Fibroblast of skin of scalp (primary cell): ENCODE measurements at regions not wholly inside any gene's neighbourhood (a gene's known extent, or its start where the extent isn't known, plus 50 kb on each side); places are given as distances from the start of the nearest gene placed in this dataset.

Source experiments
- DNase-seq: peaks from one replicate; pipeline ENCODE4 v3.0.0-alpha.2; 2013

DNA sequence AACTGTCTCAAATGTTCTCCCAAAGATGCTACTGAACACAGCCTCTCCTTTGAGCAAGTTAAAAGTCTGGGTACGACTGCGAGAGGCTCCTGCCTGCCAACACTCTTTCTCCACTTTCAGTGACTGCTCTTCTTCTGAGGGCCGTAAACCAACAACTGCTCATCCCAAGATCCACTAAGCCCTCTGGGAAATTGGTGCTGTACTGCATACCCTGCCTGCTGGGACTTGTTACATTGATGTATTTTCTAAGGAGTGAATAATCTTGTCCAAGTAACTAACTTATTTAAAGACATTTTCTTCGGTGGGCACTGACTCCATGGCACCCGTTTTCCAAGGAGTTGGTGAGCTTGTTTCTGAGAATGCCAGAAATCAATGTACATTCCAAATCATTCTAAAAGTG is 87.2 kb downstream of the ZNF280B start:
- DNase-seq = no peak

DNA sequence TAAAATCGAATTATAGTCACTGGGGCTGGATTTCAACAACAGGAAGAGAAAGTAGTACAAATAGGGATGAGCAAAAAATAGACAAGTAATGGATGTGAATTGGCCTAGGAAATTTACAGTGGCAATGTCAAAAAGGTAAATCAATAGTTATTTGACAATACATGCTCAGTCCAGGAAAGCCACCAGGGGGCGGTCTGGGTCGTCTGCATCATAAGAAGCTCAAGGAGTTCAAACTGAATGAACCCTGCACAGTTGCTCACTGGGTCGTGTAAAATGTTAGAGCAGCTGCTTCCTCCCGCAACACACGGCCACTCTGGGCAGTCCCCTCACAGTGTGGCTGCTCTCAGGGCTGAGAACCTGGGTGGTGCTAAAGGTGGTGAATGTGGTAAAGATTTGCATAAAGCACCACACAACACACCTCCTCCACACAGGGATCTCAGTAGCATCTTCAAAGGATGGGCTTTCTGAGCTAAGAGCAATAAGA is 85.9 kb downstream of the ZNF280B start:
- DNase-seq = peak; percentile 47

GRCh38 chr22:22423681-22424080 is 84.9 kb downstream of the ZNF280B start:
- DNase-seq = no peak

GRCh38 chr22:22424210-22424800 is 84.2 kb downstream of the ZNF280B start:
- DNase-seq = no peak

- DNase-seq = no peak
These were observed 83.6 kb downstream of the ZNF280B start for GRCh38 chr22:22424956-22425355.

DNA sequence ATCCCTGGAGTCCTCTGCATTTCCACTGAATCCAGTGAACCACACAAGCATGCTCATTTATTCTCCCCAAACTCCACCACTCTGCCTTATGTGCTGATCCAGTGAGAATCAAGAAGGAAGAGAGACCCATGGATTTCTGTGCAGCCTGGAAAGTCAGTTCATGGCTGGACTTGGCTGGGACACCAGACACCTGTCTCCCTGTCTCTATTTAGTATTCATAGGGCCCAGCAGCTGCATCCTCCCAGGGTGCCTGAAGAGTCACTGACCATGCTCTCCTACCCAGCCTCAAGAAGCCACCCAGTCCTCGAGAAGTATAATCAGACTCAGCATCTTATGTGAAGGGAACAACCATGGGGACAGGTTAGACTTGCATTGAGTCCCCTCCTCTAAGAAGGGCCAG is 83.2 kb downstream of the ZNF280B start:
- no peak for DNase-seq

DNA sequence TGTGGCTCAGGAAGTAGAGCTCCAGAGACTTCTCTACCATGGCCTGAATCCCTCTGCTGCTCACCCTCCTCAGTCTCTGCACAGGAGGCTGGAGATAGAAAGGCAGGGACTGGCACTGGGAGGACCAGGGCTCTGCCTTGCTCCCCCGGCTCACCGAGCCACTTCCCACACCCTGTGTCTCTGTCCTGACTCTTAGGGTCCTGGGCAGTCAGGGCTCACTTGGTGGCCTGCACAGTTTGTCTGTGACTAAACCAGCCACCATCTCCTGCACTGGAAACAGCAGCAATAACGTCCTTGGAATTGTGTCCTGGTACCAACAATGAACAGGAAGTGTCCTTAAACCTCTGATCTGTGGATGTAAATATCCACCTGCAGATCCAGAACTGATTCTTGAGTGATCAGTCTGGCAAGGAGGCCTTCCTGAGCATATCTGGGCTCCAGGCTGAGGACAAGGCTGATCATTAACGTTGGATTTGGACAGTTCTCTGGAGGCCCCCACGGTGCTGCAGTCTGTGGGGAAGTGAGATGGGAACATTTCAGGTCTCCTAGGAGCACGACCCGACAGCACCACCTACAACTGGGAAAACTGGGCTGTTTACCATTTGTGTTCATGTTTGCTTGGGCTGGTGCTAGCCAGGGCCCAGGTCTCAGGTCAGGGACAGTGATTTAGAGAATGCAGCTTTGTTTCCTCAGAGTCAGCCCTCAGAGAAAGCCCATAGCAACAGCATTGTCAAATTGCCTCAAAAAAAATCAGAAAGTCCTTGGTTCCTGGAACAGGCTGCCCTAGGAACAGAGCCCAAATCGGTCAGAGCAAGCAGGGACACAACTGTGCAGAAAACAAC is 82.5 kb downstream of the ZNF280B start:
- no peak for DNase-seq

- DNase-seq = no peak
These were observed 80.9 kb downstream of the ZNF280B start for GRCh38 chr22:22427542-22428065.

GRCh38 chr22:22428222-22429098 is 80.1 kb downstream of the ZNF280B start:
- DNase-seq = no peak

GRCh38 chr22:22429369-22430108 is 79.0 kb downstream of the ZNF280B start:
- no peak for DNase-seq

DNA sequence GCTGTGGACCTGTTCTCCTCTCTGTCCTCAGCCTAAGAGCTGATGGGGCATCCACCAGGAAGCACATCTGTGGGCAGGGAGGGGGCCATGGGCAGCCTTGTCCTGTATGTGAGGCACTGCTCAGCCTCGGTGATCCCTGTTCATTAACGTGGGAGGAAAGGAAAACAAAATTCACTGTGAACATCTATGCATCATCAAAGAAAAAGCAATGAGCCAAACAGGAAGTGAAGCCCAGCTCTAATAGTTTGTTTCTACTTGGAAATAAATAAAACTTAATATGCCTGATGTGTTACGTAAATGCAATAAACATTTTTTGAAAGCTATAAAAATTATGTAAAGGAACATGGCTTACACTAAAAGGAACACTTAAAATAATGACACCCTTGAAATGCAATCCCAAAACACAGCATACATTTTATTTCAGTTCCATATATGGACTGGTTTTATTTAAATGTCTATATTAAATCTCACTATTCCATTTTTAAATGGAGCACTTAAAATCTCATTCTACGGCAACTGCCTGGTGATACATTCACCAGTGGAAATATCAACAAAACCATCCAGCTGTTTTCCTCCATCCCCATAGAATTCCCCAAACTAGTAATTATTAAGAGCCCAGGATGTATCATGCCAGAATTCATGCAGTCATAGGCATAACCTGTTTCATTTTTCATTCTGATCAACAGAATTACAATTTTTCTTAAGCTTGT is 78.3 kb downstream of the ZNF280B start:
- no peak for DNase-seq

DNA sequence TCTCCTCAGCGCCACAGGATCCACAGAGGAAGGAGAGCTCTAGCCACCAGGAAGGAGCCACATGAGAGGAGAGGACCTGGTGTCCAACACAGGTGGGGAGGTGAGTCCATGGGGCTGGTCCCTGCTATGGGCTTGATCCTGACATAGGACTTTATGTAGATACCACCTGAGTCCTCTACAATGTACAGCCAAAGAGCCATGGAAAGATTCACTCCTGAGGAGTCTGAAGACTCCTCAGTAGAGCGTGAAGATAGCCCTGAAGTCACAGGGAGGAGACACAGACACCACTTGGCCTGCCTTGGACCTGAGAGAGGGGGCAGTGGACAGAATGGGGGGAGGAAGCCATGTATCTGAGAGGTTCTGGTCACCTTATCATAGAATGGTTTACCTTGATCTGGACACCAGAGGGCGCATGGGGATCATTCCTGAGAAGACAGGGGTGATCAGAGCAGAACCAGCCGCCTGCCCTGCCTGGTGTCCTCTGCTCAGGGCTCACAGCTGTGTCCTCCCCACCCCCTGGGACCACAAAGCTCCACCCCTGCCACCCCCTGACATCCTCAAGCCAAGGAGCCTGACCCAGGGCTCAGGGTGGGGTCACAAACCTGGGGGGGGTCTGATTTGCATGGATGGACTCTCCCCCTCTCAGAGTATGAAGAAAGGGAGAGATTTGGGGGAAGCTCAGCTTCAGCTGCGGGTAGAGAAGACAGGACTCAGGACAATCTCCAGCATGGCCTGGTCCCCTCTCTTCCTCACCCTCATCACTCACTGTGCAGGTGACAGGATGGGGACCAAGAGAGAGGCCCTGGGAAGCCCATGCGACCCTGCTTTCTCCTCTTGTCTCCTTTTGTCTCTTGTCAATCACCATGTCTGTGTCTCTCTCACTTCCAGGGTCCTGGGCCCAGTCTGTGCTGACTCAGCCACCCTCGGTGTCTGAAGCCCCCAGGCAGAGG is 77.0 kb downstream of the ZNF280B start:
- peak; percentile 47 for DNase-seq

GRCh38 chr22:22432479-22432878 is 76.1 kb downstream of the ZNF280B start:
- DNase-seq = no peak

DNA sequence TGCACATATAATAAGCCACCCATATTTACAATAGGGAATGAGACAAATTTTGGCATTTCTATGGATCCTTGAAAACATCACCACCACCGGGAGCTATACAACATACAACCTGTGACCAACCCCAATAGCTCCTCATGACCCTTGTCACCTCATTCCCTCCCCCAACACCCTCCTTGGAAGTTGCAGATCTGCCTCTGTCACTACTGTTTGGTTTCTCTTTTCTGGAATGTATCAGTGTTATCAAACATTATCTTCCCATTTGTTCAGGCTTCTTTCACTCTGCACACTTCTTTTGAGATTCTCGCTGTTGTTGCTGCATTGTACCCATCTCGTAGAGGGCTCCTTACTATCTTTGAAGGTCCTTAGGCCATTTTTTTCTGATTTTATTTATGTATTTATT is 75.6 kb downstream of the ZNF280B start:
- DNase-seq = no peak

DNA sequence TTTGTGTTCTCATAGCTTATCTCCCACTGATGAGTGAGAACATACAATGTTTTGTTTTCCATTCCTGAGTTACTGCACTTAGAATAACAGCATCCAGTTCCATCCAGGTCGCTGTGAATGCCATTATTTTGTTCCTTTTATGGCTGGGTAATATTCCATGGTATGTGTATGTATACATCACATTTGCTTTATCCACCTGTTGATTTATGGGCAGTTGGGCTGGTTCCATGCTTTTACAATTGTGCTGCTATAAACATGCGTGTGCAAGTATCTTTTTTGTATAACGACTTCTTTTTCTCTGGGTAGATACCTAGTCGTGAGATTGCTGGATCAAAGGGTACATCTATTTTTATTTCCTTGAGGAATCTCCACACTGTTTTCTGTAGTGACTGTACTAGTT is 74.8 kb downstream of the ZNF280B start:
- no peak for DNase-seq
